Brain pericyte (primary cell): ENCODE measurements at regions not wholly inside any gene's neighbourhood (a gene's known extent, or its start where the extent isn't known, plus 50 kb on each side); places are given as distances from the start of the nearest gene placed in this dataset.
"Not testable (repeated sequence)": the region's sequence is repeated elsewhere in the genome, so short reads cannot be mapped to it uniquely, and the experiment has no call there.

Source experiments
- DNase-seq: peaks from one replicate; pipeline ENCODE4 v3.0.0-alpha.2; 2012; ENCODE audit warnings: low read depth, low spot score

DNA sequence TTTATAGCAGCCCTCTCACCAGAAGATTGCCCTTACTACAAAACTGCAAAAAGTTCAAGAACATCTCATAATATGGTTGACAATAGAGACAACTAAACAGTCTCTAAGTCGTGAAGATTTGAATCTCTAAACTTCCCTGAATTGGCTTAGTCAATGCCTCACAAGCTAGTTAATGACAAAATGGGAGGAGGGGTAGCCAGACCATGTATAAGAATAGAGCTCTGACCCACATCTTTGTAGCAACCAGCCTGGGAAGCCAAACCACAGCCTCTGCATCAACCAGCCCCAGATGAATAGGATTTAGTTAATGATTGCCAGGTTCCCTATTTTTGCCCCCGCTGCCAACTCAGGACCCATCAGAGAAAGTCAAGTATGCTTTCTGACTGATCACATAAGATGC, 1265.9 kb upstream of the PCDH10 start:
- not testable (repeated sequence) for DNase-seq

- not testable (repeated sequence) for DNase-seq
Observed at GRCh38 chr4:131925662-131926061, 1223.4 kb upstream of the PCDH10 start.

- not testable (repeated sequence) for DNase-seq
Observed at GRCh38 chr4:131967646-131968045, 1181.4 kb upstream of the PCDH10 start.

DNA sequence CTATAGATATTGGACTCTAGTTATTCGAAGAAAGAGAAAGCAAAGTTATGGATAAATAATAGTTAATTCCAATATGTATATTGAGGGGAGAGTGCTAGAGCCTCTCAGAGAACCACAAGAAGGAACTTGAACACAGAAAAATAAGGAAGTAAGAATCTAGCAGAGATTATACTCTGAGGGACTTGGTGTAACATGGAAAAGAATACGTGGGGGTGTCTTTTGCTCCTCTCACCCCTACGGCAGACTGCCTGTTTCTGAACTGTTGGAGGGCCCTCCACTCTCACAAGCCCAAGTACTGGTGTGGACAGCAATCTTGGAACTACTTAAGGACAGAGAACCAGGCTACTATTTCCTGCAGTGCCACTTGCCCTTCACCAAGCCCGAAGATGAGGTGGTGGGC, 1174.4 kb upstream of the PCDH10 start:
- no peak for DNase-seq

GRCh38 chr4:131975276-131976132, 1173.6 kb upstream of the PCDH10 start:
- DNase-seq: not testable (repeated sequence)

DNA sequence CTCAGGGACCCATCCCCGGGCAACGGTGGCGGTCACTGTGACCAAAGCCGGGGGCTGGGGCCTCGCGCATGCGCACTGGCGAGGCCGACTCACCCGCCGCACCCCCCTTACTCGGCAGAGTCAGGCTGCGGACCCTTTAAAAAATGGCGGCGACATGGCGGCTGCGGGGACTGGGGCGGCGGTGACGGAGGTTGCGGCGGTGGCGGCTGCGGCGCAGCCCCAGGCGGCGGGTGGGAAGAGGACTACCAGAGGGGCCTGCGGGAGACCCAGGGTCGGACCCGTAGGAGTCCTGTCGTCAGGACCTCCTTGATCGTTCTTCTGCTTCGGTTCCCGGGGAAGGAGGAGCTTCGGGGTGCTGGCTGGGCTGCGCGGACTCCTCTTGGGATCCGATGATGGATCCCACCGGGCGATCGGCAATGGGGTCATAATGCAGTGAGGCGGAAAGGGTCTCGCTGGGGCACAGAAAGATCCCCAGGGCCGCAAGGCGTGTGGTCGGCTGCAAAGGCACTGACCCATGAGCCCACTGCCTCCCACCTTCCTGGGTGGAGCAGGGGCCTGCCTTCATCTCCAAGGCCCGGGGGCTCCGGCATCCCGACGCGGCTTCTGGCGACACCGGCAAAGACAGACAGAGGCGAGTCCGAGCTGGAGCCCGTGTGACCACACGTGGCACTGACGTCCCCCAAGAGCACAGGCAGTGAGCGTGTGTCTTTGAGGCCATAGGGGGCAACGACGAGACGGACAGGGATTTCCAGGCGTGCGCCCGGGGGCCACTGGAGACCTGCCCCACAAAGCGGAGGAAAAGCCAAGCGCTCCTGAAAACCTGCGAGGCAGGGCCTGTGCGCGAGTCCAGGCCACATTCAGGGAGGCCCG, 1172.7 kb upstream of the PCDH10 start:
- not testable (repeated sequence) for DNase-seq

- DNase-seq: no peak
Observed at GRCh38 chr4:131978120-131978519, 1171.0 kb upstream of the PCDH10 start.

GRCh38 chr4:131989576-131989975, 1159.5 kb upstream of the PCDH10 start:
- DNase-seq: no peak

- DNase-seq: no peak
Observed at GRCh38 chr4:132001542-132001941, 1147.6 kb upstream of the PCDH10 start.

DNA sequence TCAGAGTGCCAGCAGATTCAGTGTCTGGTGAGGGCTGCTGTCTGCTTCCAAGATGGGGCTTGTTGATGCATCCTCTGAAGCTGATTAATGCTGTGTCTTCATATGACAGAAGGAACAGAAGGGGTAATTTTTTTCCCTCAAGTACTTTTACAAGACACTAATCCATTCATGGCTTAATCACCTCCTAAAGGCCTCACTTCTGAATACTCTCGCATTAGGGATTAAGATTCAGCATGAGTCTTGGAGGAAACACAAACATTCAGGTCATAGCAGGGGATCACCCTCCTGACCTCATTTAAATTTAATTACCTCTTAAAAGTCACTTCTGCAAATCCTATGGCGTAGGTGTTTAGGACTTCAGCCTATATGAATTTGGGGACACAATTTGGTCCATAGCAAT, 1145.5 kb upstream of the PCDH10 start:
- no peak for DNase-seq

DNA sequence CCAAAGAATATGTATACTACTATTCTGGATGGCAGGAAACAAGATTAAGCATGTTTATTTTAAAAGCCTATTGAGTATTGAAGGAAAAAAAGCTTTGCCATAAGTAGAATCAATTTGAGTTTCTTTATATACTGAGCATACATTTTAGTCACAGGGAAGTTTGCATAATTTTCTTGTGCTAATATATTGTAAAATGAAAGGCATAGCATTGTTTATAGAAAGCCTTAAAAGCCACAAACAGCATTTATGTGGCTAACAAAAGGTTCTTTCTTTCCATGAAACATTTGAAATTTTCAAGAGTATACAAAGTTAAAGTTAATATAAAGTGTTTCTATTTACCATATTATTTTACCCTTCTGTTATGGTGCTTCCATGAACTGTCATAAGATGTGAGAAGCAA, 1133.8 kb upstream of the PCDH10 start:
- no peak for DNase-seq

GRCh38 chr4:132016703-132017350, 1132.3 kb upstream of the PCDH10 start:
- DNase-seq: no peak

- DNase-seq: no peak
Observed at GRCh38 chr4:132026166-132026565, 1122.9 kb upstream of the PCDH10 start.

DNA sequence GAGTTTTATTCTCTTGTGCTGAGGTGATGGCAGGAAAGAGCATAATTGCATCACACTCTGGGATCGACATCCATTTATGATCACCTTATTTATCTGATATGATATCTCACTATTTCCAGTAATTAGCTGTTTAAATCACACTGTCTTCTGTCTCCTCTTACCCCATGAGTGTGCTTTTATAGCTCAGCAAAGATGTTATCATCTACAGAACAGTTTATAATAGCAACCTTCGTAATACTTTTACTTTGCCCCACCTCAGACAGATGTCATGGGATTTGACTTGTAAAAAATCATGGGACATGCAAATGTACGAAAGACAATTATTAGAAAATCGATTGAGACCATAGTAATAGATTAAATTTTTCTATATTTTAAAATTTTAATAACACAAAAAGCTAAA, 1122.3 kb upstream of the PCDH10 start:
- no peak for DNase-seq

- DNase-seq: no peak
Observed at GRCh38 chr4:132056496-132056895, 1092.6 kb upstream of the PCDH10 start.

GRCh38 chr4:132059227-132059626, 1089.9 kb upstream of the PCDH10 start:
- DNase-seq: no peak

DNA sequence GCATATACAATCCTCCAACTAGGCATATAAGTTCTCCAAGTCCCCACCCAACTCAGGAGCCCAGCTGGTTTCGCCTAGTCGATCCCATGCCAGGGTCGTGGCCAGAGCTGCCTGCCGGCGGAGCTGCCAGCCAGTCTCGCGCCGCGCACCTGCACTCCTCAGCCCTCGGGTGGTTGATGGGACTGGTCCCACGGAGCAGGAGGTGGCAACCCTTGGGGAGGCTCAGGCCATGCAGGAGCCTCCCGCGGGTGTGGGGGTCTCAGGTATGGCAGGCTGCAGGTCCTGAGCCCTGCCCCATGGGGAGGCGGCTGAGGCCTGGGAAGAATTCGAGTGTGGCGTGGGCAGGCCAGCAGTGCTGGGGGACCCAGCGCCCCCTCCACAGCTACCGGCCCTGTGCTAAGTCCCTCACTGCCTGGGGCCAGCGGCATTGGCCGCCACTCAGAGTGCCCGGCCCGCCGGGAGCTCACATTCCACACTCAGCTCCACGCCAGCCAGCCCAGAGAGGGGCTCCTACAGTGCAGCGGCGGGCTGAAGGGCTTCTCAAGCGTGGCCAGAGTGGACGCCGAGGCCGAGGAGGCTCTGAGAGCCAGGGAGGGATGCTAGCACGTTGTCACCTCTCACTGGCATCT, 1086.4 kb upstream of the PCDH10 start:
- DNase-seq: no peak

GRCh38 chr4:132063829-132064228, 1085.3 kb upstream of the PCDH10 start:
- DNase-seq: no peak

- DNase-seq: no peak
Observed at GRCh38 chr4:132065940-132066495, 1083.1 kb upstream of the PCDH10 start.

DNA sequence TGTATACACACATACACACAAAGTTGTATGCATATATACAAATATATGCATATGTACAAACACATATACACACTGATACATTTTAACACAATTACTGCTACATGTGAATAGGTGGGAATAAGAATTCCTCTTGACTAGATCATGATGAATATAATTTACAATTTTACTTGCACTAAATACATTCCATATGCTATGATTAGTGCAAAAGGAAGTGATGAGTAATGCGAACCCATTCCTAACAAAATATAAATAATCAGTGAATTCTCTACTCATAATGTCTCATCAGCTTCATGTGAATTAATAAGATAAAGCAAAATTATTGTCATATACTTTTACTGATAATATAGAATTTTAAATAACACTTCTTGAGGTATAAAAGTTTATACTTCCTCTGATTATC, 1077.3 kb upstream of the PCDH10 start:
- no peak for DNase-seq

GRCh38 chr4:132076829-132077228, 1072.3 kb upstream of the PCDH10 start:
- DNase-seq: no peak
